ENCODE measurements at regions not wholly inside any gene's neighbourhood (a gene's known extent, or its start where the extent isn't known, plus 50 kb on each side); places are given as distances from the start of the nearest gene placed in this dataset.

DNA sequence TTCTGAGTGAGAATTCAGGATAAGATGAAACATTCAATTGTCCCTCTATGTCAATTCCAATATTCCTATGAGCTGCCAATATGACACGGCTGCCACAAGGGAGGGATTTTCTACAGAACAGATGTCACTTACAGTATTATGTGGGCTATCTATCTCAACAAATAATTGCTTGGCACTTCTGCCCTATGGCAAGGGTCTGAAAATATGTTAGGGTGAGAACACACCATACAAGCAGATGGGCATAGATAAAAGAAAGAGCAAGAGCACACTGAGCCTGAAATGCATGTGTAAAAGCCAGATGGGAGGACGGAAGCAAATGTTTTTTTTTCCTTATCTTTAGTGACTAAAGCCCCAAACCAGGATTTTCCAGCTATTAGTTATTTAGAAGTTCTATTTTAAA lies 70.1 kb upstream of the TFEC start:
- Histone ChIP-seq H3K27ac (ENCODE audit: low read length) (no peak overlapping the region), H3K4me3 (ENCODE audit: low read length) (no peak overlapping the region), H3K9ac (ENCODE audit: low read length) (no peak overlapping the region), H3K79me2 (ENCODE audit: low read length) (no peaks in the 10 kb centered on the region), H3F3A (ENCODE audit: low read length, unreplicated experiment) (no peaks in the 10 kb centered on the region), H3K9me3 (ENCODE audit: low read length) (no peaks in the 10 kb centered on the region), H3K27me3 (ENCODE audit: low read length) (no peaks in the 10 kb centered on the region), H2AFZ (ENCODE audit: low read length) (no peak overlapping the region), H3K4me1 (ENCODE audit: insufficient read depth, low read length) (peaks cover 21% of the 10 kb centered on the region), H3K9me2 (replicated peaks; ENCODE audit: low read length) (no peaks in the 10 kb centered on the region), H4K20me1 (ENCODE audit: low read length) (no peaks in the 10 kb centered on the region), H3K36me3 (ENCODE audit: low read depth, low read length) (no peaks in the 10 kb centered on the region), H3K4me2 (ENCODE audit: low read length) (no peak overlapping the region)
- ChIA-PET CTCF (interaction anchor here (0.6 kb wide), 1 partner anchor 142 kb away, joined by 4 read pairs; no protein-coding TSS in a partner anchor), POLR2A (ENCODE audit: unreplicated experiment) (no interaction called here)
- no peak for DNase-seq
- no peak for ATAC-seq
- intact Hi-C loops (cut with micrococcal nuclease), result no loop called here
- BruUV-seq (replicated peaks), result no TSS peak
- TF ChIP-seq EZH2 (IDR thresholded peaks at IDR 0.05; ENCODE audit: low read length, unreplicated experiment) (no peak), EZH2phosphoT487 (IDR thresholded peaks at IDR 0.05; ENCODE audit: borderline replicate concordance, low read length) (no peak)
- TF ChIP-seq, protein P1, sequence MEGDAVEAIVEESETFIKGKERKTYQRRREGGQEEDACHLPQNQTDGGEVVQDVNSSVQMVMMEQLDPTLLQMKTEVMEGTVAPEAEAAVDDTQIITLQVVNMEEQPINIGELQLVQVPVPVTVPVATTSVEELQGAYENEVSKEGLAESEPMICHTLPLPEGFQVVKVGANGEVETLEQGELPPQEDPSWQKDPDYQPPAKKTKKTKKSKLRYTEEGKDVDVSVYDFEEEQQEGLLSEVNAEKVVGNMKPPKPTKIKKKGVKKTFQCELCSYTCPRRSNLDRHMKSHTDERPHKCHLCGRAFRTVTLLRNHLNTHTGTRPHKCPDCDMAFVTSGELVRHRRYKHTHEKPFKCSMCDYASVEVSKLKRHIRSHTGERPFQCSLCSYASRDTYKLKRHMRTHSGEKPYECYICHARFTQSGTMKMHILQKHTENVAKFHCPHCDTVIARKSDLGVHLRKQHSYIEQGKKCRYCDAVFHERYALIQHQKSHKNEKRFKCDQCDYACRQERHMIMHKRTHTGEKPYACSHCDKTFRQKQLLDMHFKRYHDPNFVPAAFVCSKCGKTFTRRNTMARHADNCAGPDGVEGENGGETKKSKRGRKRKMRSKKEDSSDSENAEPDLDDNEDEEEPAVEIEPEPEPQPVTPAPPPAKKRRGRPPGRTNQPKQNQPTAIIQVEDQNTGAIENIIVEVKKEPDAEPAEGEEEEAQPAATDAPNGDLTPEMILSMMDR (conservative IDR thresholded peaks at IDR 0.05; ENCODE audit: low read depth, low read length), result no peak

DNA sequence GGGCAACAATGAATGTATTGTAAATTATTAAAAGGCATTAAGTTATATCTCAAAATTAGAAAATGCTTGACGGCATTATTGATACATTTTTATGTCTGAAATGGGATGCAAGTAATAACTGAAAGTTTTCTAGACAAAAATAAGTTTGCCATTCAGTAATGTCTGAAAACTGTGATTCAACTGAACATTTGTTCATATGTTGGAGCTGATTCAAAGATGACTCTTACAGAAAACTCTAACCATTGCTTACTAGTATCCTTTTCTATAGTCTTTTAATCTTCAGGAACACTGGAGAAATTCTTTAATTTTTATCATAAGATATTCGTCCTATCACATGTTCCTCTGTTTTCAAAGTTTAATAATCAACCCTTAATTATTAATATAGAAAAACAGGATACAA lies 71.1 kb upstream of the TFEC start:
- TF ChIP-seq EZH2phosphoT487 (IDR thresholded peaks at IDR 0.05; ENCODE audit: borderline replicate concordance, low read length) (no peak), EZH2 (IDR thresholded peaks at IDR 0.05; ENCODE audit: low read length, unreplicated experiment) (no peak)
- TF ChIP-seq, protein P1 (conservative IDR thresholded peaks at IDR 0.05; ENCODE audit: low read depth, low read length), result no peak
- intact Hi-C loops (cut with micrococcal nuclease), result no loop called here
- Histone ChIP-seq H3K4me2 (ENCODE audit: low read length) (no peak overlapping the region), H3K9me2 (replicated peaks; ENCODE audit: low read length) (no peaks in the 10 kb centered on the region), H3K4me1 (ENCODE audit: insufficient read depth, low read length) (peaks cover 16% of the 10 kb centered on the region), H3K9me3 (ENCODE audit: low read length) (no peaks in the 10 kb centered on the region), H3K9ac (ENCODE audit: low read length) (no peak overlapping the region), H3F3A (ENCODE audit: low read length, unreplicated experiment) (no peaks in the 10 kb centered on the region), H4K20me1 (ENCODE audit: low read length) (no peaks in the 10 kb centered on the region), H2AFZ (ENCODE audit: low read length) (no peak overlapping the region), H3K4me3 (ENCODE audit: low read length) (no peak overlapping the region), H3K27me3 (ENCODE audit: low read length) (no peaks in the 10 kb centered on the region), H3K27ac (ENCODE audit: low read length) (no peak overlapping the region), H3K79me2 (ENCODE audit: low read length) (no peaks in the 10 kb centered on the region), H3K36me3 (ENCODE audit: low read depth, low read length) (no peaks in the 10 kb centered on the region)
- BruUV-seq (replicated peaks), result no TSS peak
- DNase-seq (peak; percentile 11), ATAC-seq (no peak)
- CTCF ChIA-PET, result no interaction called here
- POLR2A ChIA-PET (ENCODE audit: unreplicated experiment), result no interaction called here

DNA sequence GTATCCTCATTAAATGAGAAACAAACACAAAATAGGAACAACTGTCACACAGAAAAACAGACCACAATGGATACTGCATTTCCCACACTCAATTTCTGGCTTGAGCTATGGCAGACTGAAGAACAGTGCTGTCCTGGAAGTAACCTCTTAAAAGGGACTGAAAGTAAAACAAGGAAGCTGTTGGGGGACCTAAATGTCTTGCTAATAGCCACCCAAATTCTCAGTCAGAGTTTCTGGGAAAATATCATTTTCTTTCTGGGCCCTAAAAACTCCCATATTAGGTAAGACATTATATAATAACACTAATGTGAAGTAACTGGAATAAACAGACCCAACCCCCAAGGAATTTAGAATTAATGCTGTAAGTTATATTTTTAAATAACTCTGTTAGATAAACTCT lies 80.9 kb upstream of the TFEC start:
- no peaks in the 10 kb centered on the region for H3F3A ChIP-seq (ENCODE audit: low read length, unreplicated experiment)
- ChIA-PET CTCF (no interaction called here), POLR2A (ENCODE audit: unreplicated experiment) (no interaction called here)
- H3K36me3 ChIP-seq (ENCODE audit: low read depth, low read length), result no peaks in the 10 kb centered on the region
- H3K9me3 ChIP-seq (ENCODE audit: low read length), result no peaks in the 10 kb centered on the region
- H3K79me2 ChIP-seq (ENCODE audit: low read length), result no peaks in the 10 kb centered on the region
- TF ChIP-seq, protein P1 (conservative IDR thresholded peaks at IDR 0.05; ENCODE audit: low read depth, low read length), result no peak
- no peak for TF ChIP-seq EZH2 (IDR thresholded peaks at IDR 0.05; ENCODE audit: low read length, unreplicated experiment)
- TF ChIP-seq EZH2phosphoT487 (IDR thresholded peaks at IDR 0.05; ENCODE audit: borderline replicate concordance, low read length), result no peak
- no peak overlapping the region for H3K9ac ChIP-seq (ENCODE audit: low read length)
- H3K27me3 ChIP-seq (ENCODE audit: low read length), result peaks cover 14% of the 10 kb centered on the region; the same call in 1 of the 2 replicates
- H4K20me1 ChIP-seq (ENCODE audit: low read length), result no peaks in the 10 kb centered on the region
- no peak overlapping the region for H3K4me2 ChIP-seq (ENCODE audit: low read length)
- DNase-seq (no peak), ATAC-seq (no peak)
- H2AFZ ChIP-seq (ENCODE audit: low read length), result no peak overlapping the region
- no TSS peak for BruUV-seq (replicated peaks)
- intact Hi-C loops (cut with micrococcal nuclease), result no loop called here
- H3K4me1 ChIP-seq (ENCODE audit: insufficient read depth, low read length), result no peaks in the 10 kb centered on the region
- no peak overlapping the region for H3K4me3 ChIP-seq (ENCODE audit: low read length)
- no peaks in the 10 kb centered on the region for H3K9me2 ChIP-seq (replicated peaks; ENCODE audit: low read length)
- no peak overlapping the region for H3K27ac ChIP-seq (ENCODE audit: low read length)
